Left colon (tissue), 2 donors: ENCODE measurements at regions not wholly inside any gene's neighbourhood (a gene's known extent, or its start where the extent isn't known, plus 50 kb on each side); places are given as distances from the start of the nearest gene placed in this dataset.
A peak's percentile ranks its signal among the peaks of the same experiment; 100 is the strongest.
"Not testable (repeated sequence)": the region's sequence is repeated elsewhere in the genome, so short reads cannot be mapped to it uniquely, and the experiment has no call there.

Experiments
- ATAC-seq: fragments of 200-7000 bp; cut with Tn5 transposase; one replicate; pipeline ENCODE4 v1.9.1; 2020; ENCODE audit warnings: mild to moderate bottlenecking, moderate library complexity
- DNase-seq, 2 donors: peaks; one replicate each; pipeline ENCODE4 v3.0.0-alpha.2; 2020
- intact Hi-C, 2 donors: fragments of 100-400 bp; cut with DNase I in 1 of 2; cut with micrococcal nuclease in 1 of 2; formaldehyde crosslinking; loops; one replicate each; pipeline versions ENCODE4 v1.11.2 to v1.14.0; 2022; cut with DNase I, micrococcal nuclease
- donor health status: DM: no; HTN: no; CAD: no.
- donor health status: DM: yes; HTN: yes; CAD: no.

GRCh38 chr6:21282360-21282759 lies 311.2 kb upstream of the SOX4 start:
- ATAC-seq, DNase-seq, intact Hi-C loops: not testable (repeated sequence)

GRCh38 chr6:21284166-21284565 lies 309.4 kb upstream of the SOX4 start:
- intact Hi-C loops, result no loop called here

GRCh38 chr6:21284706-21285105 lies 308.8 kb upstream of the SOX4 start:
- ATAC-seq (no peak), DNase-seq (no peak)
- intact Hi-C loops, result no loop called here

More at GRCh38 chr6:21284166-21284565, 309.4 kb upstream of the SOX4 start:
- DNase-seq (no peak), ATAC-seq (no peak)

GRCh38 chr6:21294144-21294543 lies 299.4 kb upstream of the SOX4 start:
- ATAC-seq (no peak), DNase-seq (no peak)
- intact Hi-C loops, result no loop called here

- intact Hi-C loops, result no loop called here
- ATAC-seq (no peak), DNase-seq (no peak)
Measured at GRCh38 chr6:21295506-21296240, 297.9 kb upstream of the SOX4 start.

GRCh38 chr6:21297665-21298064 lies 295.9 kb upstream of the SOX4 start:
- DNase-seq (no peak), ATAC-seq (no peak)
- intact Hi-C loops, result no loop called here

GRCh38 chr6:21299216-21299615 lies 294.3 kb upstream of the SOX4 start:
- ATAC-seq (no peak), DNase-seq (no peak)
- intact Hi-C loops, result no loop called here

- ATAC-seq (no peak), DNase-seq (no peak)
- intact Hi-C loops, result no loop called here
Measured at GRCh38 chr6:21300439-21300838, 293.1 kb upstream of the SOX4 start.

- no peak for DNase-seq
- intact Hi-C loops, result no loop called here
- ATAC-seq, result no peak
Measured at GRCh38 chr6:21305893-21306332, 287.6 kb upstream of the SOX4 start.

- no peak for ATAC-seq
- intact Hi-C loops, result no loop called here
- no peak for DNase-seq
Measured at GRCh38 chr6:21306546-21306945, 287.0 kb upstream of the SOX4 start.

- DNase-seq, result no peak
- intact Hi-C loops, result no loop called here
- no peak for ATAC-seq
Measured at GRCh38 chr6:21309807-21310221, 283.7 kb upstream of the SOX4 start.

- DNase-seq (no peak), ATAC-seq (no peak)
- intact Hi-C loops, result no loop called here
Measured at GRCh38 chr6:21310568-21311140, 282.9 kb upstream of the SOX4 start.

GRCh38 chr6:21312118-21312517 lies 281.4 kb upstream of the SOX4 start:
- DNase-seq (no peak), ATAC-seq (no peak)
- intact Hi-C loops, result no loop called here

- DNase-seq (no peak), ATAC-seq (no peak)
- intact Hi-C loops, result no loop called here
Measured at GRCh38 chr6:21317642-21318041, 275.9 kb upstream of the SOX4 start.

- DNase-seq (no peak), ATAC-seq (no peak)
- intact Hi-C loops, result no loop called here
Measured at GRCh38 chr6:21321076-21321475, 272.5 kb upstream of the SOX4 start.

- DNase-seq, result no peak
- intact Hi-C loops, result no loop called here
- no peak for ATAC-seq
Measured at GRCh38 chr6:21321531-21321930, 272.0 kb upstream of the SOX4 start.

GRCh38 chr6:21323577-21323976 lies 270.0 kb upstream of the SOX4 start:
- intact Hi-C loops, result no loop called here
- no peak for DNase-seq
- no peak for ATAC-seq

GRCh38 chr6:21325201-21325856 lies 268.2 kb upstream of the SOX4 start:
- ATAC-seq (no peak), DNase-seq (no peak)
- intact Hi-C loops, result no loop called here

GRCh38 chr6:21327326-21328112 lies 266.0 kb upstream of the SOX4 start:
- no peak for ATAC-seq

GRCh38 chr6:21331235-21331634 lies 262.3 kb upstream of the SOX4 start:
- intact Hi-C loops, result no loop called here
- no peak for ATAC-seq
- peak in 1 of 2 donors; percentile 41 for DNase-seq

More at GRCh38 chr6:21327326-21328112, 266.0 kb upstream of the SOX4 start:
- no peak for DNase-seq
- intact Hi-C loops, result no loop called here
